ENCODE measurements at regions not wholly inside any gene's neighbourhood (a gene's known extent, or its start where the extent isn't known, plus 50 kb on each side); places are given as distances from the start of the nearest gene placed in this dataset.

DNA sequence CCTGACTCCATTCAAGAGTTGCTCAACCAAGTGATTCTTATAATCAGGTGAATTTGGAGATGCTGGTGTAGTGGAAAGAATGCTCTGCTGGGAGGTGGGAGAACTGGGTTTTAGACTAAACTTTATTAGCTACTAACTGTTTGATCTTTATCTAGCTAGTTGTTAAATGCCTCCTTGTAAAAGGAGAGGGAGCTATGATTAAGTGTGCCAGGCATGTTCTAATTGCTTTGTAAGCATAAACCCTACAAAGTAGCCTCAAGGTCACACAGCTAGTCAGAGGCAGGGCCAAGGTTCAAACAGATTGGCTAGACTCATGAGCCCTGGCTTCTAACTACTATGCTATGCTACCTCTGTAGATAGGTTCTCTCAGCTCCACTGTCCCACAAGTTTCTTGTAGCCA lies 105.5 kb downstream of the NXPE2 start:
- DNase-seq (ENCODE audit: low spot score in 2 of 2, unreplicated experiment in 2 of 2), result no peak
- peaks cover 41% of the 10 kb centered on the region for H3K4me1 Mint-ChIP-seq
- no peak overlapping the region for H3K27ac Mint-ChIP-seq
- no peaks in the 10 kb centered on the region for H3K9me3 Mint-ChIP-seq
- TF ChIP-seq, protein P1, sequence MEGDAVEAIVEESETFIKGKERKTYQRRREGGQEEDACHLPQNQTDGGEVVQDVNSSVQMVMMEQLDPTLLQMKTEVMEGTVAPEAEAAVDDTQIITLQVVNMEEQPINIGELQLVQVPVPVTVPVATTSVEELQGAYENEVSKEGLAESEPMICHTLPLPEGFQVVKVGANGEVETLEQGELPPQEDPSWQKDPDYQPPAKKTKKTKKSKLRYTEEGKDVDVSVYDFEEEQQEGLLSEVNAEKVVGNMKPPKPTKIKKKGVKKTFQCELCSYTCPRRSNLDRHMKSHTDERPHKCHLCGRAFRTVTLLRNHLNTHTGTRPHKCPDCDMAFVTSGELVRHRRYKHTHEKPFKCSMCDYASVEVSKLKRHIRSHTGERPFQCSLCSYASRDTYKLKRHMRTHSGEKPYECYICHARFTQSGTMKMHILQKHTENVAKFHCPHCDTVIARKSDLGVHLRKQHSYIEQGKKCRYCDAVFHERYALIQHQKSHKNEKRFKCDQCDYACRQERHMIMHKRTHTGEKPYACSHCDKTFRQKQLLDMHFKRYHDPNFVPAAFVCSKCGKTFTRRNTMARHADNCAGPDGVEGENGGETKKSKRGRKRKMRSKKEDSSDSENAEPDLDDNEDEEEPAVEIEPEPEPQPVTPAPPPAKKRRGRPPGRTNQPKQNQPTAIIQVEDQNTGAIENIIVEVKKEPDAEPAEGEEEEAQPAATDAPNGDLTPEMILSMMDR (IDR thresholded peaks at IDR 0.05; ENCODE audit: unreplicated experiment), result no peak
- no peak overlapping the region for H3K4me3 Mint-ChIP-seq
- H3K27me3 Mint-ChIP-seq (ENCODE audit: low read depth), result peaks cover 45% of the 10 kb centered on the region
- no peaks in the 10 kb centered on the region for H3K36me3 Mint-ChIP-seq

DNA sequence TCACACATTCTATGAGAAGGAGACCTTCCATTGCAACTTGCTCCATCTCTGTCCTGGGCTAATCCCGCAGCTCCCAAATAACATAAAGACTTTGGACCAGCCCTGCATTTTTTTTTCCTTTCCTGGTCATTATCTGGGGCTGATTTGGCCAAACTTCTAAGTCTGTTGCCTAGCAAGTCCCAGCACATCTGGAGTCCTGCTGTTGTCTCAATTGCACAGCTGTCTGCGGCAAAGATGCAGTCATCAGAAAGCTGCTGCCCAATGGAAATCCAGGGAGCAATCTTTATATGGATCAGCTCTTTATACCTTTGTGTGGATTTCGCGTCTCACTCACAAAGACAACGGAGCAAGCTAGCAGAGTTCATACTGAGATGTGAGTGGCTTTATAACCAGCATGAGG lies 105.9 kb downstream of the NXPE2 start:
- peaks cover 41% of the 10 kb centered on the region for H3K4me1 Mint-ChIP-seq
- H3K4me3 Mint-ChIP-seq, result no peak overlapping the region
- TF ChIP-seq, protein P1 (IDR thresholded peaks at IDR 0.05; ENCODE audit: unreplicated experiment), result no peak
- no peak for DNase-seq (ENCODE audit: low spot score in 2 of 2, unreplicated experiment in 2 of 2)
- H3K9me3 Mint-ChIP-seq, result no peaks in the 10 kb centered on the region
- H3K27ac Mint-ChIP-seq, result no peak overlapping the region
- no peaks in the 10 kb centered on the region for H3K36me3 Mint-ChIP-seq
- peaks cover 43% of the 10 kb centered on the region for H3K27me3 Mint-ChIP-seq (ENCODE audit: low read depth)

DNA sequence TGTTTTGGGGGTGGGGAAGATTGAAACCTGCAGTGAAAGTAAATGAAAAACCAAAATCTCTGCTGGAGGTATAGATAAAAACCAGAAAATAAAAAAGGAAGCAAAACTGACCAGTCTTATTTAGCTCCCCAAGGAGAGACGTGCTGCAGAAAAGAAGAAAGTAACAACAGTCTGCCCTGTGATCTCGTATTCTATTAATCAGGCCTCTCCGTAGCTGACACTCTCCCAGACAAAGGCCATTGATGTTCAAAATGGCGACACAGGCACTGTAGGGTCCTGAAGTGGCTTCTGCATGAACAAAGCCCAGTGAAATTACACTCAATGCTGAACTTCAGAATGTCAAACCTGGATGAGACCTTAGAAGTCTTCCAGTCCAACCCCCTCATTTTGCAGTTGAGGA lies 106.6 kb downstream of the NXPE2 start:
- TF ChIP-seq, protein P1 (IDR thresholded peaks at IDR 0.05; ENCODE audit: unreplicated experiment), result no peak
- no peak overlapping the region for H3K4me3 Mint-ChIP-seq
- H3K27ac Mint-ChIP-seq, result no peak overlapping the region

DNA sequence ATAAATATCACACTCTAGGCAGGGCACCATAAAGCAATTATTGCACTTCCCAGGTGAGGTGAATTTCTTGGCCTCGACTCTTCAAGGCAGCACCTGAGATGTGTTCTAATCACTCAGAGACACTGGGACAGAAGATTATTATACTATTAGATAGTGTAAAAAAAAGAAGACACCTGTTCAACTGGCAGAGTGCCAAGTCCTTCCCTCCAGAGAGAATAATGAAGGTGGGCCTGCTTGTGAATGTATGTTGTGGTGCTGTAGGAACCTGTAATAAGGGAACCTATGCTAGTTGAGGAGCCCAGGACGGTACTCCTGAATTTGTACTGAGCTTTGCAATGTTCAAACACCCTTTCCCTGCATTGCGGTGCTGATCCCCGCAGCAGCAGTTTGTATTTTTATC lies 107.5 kb downstream of the NXPE2 start:
- Mint-ChIP-seq H3K36me3 (no peaks in the 10 kb centered on the region), H3K27ac (no peak overlapping the region), H3K9me3 (no peaks in the 10 kb centered on the region), H3K27me3 (ENCODE audit: low read depth) (peaks cover 41% of the 10 kb centered on the region), H3K4me3 (no peak overlapping the region), H3K4me1 (peaks cover 26% of the 10 kb centered on the region)
- TF ChIP-seq, protein P1 (IDR thresholded peaks at IDR 0.05; ENCODE audit: unreplicated experiment), result no peak
- DNase-seq (ENCODE audit: low spot score in 2 of 2, unreplicated experiment in 2 of 2), result no peak

More for the DNA sequence above, 106.6 kb downstream of the NXPE2 start:
- peaks cover 41% of the 10 kb centered on the region for H3K27me3 Mint-ChIP-seq (ENCODE audit: low read depth)
- no peaks in the 10 kb centered on the region for H3K36me3 Mint-ChIP-seq
- no peaks in the 10 kb centered on the region for H3K9me3 Mint-ChIP-seq
- no peak for DNase-seq (ENCODE audit: low spot score in 2 of 2, unreplicated experiment in 2 of 2)
- H3K4me1 Mint-ChIP-seq, result peaks cover 36% of the 10 kb centered on the region

DNA sequence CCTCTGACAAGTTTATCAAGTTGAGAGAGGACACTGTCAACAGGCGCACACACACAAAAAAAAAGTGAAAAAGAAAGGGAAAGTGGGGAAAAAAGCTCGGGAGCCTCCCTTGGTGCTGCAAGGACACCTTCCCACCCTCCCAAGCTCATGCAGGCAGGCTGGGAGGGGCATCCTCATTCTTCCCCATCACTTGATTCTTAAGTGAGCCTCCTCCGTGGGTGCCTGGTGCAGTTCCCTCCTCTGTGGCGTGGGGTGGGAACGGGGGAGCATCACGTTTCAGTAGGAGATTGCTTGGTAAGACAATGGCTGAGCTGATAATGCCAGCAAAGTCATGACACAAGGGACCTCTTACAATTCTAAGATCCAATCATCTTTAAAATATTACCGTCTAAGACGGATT lies 108.8 kb downstream of the NXPE2 start:
- TF ChIP-seq, protein P1 (IDR thresholded peaks at IDR 0.05; ENCODE audit: unreplicated experiment), result no peak
- Mint-ChIP-seq H3K4me3 (no peak overlapping the region), H3K27ac (no peak overlapping the region), H3K27me3 (ENCODE audit: low read depth) (peaks cover 48% of the 10 kb centered on the region), H3K4me1 (peaks cover 24% of the 10 kb centered on the region), H3K36me3 (no peaks in the 10 kb centered on the region), H3K9me3 (no peaks in the 10 kb centered on the region)
- DNase-seq (ENCODE audit: low spot score in 2 of 2, unreplicated experiment in 2 of 2), result no peak

DNA sequence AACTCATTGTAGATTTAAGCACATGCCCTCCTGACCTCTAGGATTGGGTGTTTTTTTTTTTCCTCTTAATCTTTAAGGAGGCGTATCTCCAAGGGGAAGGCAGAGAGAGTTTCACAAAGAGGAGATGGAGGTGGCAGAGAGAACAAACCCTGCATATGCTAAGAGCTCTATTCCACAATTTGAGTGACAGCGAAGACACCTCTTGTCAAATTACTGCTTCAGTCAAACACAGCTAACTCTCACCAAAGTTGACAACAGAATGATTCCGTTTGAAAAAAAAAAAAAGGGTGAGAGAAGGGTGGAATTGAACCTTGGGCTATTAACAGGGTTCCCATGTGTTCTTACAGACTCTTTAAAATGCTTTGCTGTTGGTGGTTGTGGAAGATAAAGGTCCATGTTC lies 112.6 kb downstream of the NXPE2 start:
- Mint-ChIP-seq H3K36me3 (no peaks in the 10 kb centered on the region), H3K27me3 (ENCODE audit: low read depth) (peaks cover 53% of the 10 kb centered on the region), H3K9me3 (no peaks in the 10 kb centered on the region), H3K4me1 (no peaks in the 10 kb centered on the region), H3K4me3 (no peak overlapping the region), H3K27ac (no peak overlapping the region)
- no peak for DNase-seq (ENCODE audit: low spot score in 2 of 2, unreplicated experiment in 2 of 2)
- TF ChIP-seq, protein P1 (IDR thresholded peaks at IDR 0.05; ENCODE audit: unreplicated experiment), result no peak
